Panc1 (cell line): ENCODE measurements at regions not wholly inside any gene's neighbourhood (a gene's known extent, or its start where the extent isn't known, plus 50 kb on each side); places are given as distances from the start of the nearest gene placed in this dataset.

Experiments
- ATAC-seq: fragments of 200-7000 bp; cut with Tn5 transposase; 2 replicates; pipeline ENCODE4 v1.9.1; 2020; ENCODE audit warnings: mild to moderate bottlenecking, moderate library complexity
- BruUV-seq: library from RNA; stranded (reverse); fragments of 400-500 nt; replicated peaks from 2 replicates; lab custom pipeline; 2021; lab: Mats Ljungman, UMichigan
- CTCF ChIA-PET: fragments of 300-600 bp; sonication (Branson Sonifier 250); formaldehyde crosslinking; loops from one replicate; lab custom pipeline; 2022; ENCODE audit warnings: antibody characterized with exemption; lab: Charles Lee
- POLR2A ChIA-PET: fragments of 300-600 bp; sonication (Branson Sonifier 250); formaldehyde crosslinking; loops from one replicate; lab custom pipeline; 2022; ENCODE audit warnings: antibody characterized with exemption; lab: Charles Lee
- DNase-seq: peaks from one replicate; pipeline ENCODE4 v3.0.0-alpha.2; 2010; ENCODE audit warnings: low read depth, low spot score
- H3K27ac ChIP-seq: 2 replicates; pipeline ENCODE4 v1.5.1; 2011; ENCODE audit warnings: mild to moderate bottlenecking, low read length, inconsistent platforms
- H3K27me3 ChIP-seq: fragments of 200-500 bp; sonication (Bioruptor generic); 2 replicates; pipeline ENCODE4 v1.6.0; 2014; ENCODE audit warnings: low read length, inconsistent platforms; ENCODE audit not compliant: control insufficient read depth, insufficient read depth
- H3K36me3 ChIP-seq: fragments of 200-500 bp; sonication (Bioruptor generic); 2 replicates; pipeline ENCODE4 v1.5.1; 2014; ENCODE audit warnings: inconsistent platforms, mild to moderate bottlenecking, low read length, moderate library complexity; ENCODE audit not compliant: control insufficient read depth, insufficient read depth
- H3K4me1 ChIP-seq: 2 replicates; pipeline ENCODE4 v1.5.1; 2011; ENCODE audit warnings: inconsistent platforms, mild to moderate bottlenecking, low read length, moderate library complexity; ENCODE audit not compliant: control insufficient read depth, insufficient read depth
- H3K4me3 ChIP-seq, 2 experiments: 2 replicates each; pipeline ENCODE4 v1.5.1; 2011 to 2012; ENCODE audit warnings: low read depth in 2 of 2, low read length in 2 of 2, mild to moderate bottlenecking in 2 of 2, inconsistent platforms in 1 of 2, moderate library complexity in 1 of 2
- H3K9me3 ChIP-seq: fragments of 200-500 bp; sonication (Bioruptor generic); 2 replicates; pipeline ENCODE4 v1.5.1; 2014; ENCODE audit warnings: low read depth, mild to moderate bottlenecking, inconsistent platforms, low read length, moderate library complexity; ENCODE audit not compliant: control insufficient read depth, insufficient read depth
- POLR2AphosphoS5 ChIP-seq: IDR thresholded peaks from 2 replicates; pipeline ENCODE4 v1.6.1; 2012; ENCODE audit warnings: mild to moderate bottlenecking, low read depth, low read length, moderate library complexity
- SIN3A ChIP-seq: IDR thresholded peaks from 2 replicates; pipeline ENCODE4 v1.6.1; 2012; ENCODE audit warnings: low read depth, mild to moderate bottlenecking, low read length, moderate library complexity, borderline replicate concordance; ENCODE audit not compliant: insufficient read depth
- TCF7L2 ChIP-seq: IDR thresholded peaks from 2 replicates; pipeline ENCODE4 v1.6.1; 2011; ENCODE audit warnings: mild to moderate bottlenecking, low read depth, low read length, inconsistent platforms
- in situ Hi-C: cut with HindIII; loops from 2 replicates; pipeline ENCODE4 v1.10.0; 2016; ENCODE audit warnings: low sequenced_read_pairs, low pct_unique_long_range_greater_than_20kb
- intact Hi-C: fragments of 100-400 bp; cut with micrococcal nuclease; formaldehyde crosslinking; loops from one replicate; pipeline ENCODE4 v1.10.0; 2022; ENCODE audit not compliant: unreplicated experiment
- TF ChIP-seq, protein P1 (sequence below), 2 experiments: IDR thresholded peaks; 2 replicates each; pipeline ENCODE4 v1.6.1; 2011 to 2012; ENCODE audit warnings: low read depth in 2 of 2, control low read depth in 1 of 2, low read length in 1 of 2, mild to moderate bottlenecking in 1 of 2, moderate library complexity in 1 of 2; ENCODE audit not compliant: insufficient read depth in 1 of 2
- TF ChIP-seq, protein P2 (sequence below): fragments of 450-650 bp; IDR thresholded peaks from 2 replicates; pipeline ENCODE4 v1.5.1; 2017; ENCODE audit warnings: mild to moderate bottlenecking

- H3K27ac ChIP-seq: no peak overlapping the region
- POLR2A ChIA-PET: no interaction called here
- intact Hi-C loops (no loop called here), in situ Hi-C loops (no loop called here)
- TF ChIP-seq, protein P1, sequence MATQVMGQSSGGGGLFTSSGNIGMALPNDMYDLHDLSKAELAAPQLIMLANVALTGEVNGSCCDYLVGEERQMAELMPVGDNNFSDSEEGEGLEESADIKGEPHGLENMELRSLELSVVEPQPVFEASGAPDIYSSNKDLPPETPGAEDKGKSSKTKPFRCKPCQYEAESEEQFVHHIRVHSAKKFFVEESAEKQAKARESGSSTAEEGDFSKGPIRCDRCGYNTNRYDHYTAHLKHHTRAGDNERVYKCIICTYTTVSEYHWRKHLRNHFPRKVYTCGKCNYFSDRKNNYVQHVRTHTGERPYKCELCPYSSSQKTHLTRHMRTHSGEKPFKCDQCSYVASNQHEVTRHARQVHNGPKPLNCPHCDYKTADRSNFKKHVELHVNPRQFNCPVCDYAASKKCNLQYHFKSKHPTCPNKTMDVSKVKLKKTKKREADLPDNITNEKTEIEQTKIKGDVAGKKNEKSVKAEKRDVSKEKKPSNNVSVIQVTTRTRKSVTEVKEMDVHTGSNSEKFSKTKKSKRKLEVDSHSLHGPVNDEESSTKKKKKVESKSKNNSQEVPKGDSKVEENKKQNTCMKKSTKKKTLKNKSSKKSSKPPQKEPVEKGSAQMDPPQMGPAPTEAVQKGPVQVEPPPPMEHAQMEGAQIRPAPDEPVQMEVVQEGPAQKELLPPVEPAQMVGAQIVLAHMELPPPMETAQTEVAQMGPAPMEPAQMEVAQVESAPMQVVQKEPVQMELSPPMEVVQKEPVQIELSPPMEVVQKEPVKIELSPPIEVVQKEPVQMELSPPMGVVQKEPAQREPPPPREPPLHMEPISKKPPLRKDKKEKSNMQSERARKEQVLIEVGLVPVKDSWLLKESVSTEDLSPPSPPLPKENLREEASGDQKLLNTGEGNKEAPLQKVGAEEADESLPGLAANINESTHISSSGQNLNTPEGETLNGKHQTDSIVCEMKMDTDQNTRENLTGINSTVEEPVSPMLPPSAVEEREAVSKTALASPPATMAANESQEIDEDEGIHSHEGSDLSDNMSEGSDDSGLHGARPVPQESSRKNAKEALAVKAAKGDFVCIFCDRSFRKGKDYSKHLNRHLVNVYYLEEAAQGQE (IDR thresholded peaks at IDR 0.05; ENCODE audit: insufficient read depth in 1 of 2, low read depth in 2 of 2, low read length in 1 of 2): no peak
- no peak for TF ChIP-seq POLR2AphosphoS5
- TF ChIP-seq TCF7L2: no peak
- TF ChIP-seq, protein P2, sequence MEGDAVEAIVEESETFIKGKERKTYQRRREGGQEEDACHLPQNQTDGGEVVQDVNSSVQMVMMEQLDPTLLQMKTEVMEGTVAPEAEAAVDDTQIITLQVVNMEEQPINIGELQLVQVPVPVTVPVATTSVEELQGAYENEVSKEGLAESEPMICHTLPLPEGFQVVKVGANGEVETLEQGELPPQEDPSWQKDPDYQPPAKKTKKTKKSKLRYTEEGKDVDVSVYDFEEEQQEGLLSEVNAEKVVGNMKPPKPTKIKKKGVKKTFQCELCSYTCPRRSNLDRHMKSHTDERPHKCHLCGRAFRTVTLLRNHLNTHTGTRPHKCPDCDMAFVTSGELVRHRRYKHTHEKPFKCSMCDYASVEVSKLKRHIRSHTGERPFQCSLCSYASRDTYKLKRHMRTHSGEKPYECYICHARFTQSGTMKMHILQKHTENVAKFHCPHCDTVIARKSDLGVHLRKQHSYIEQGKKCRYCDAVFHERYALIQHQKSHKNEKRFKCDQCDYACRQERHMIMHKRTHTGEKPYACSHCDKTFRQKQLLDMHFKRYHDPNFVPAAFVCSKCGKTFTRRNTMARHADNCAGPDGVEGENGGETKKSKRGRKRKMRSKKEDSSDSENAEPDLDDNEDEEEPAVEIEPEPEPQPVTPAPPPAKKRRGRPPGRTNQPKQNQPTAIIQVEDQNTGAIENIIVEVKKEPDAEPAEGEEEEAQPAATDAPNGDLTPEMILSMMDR: no peak
- no peak for TF ChIP-seq SIN3A
- H3K4me3 ChIP-seq: no peak overlapping the region
- H3K4me1 ChIP-seq: no peaks in the 10 kb centered on the region
- H3K9me3 ChIP-seq: no peaks in the 10 kb centered on the region
- ATAC-seq (no peak), DNase-seq (no peak)
- no peaks in the 10 kb centered on the region for H3K36me3 ChIP-seq
- no TSS peak for BruUV-seq
- no peaks in the 10 kb centered on the region for H3K27me3 ChIP-seq
- CTCF ChIA-PET: no interaction called here
These were observed 535.4 kb upstream of the NRSN1 start for GRCh38 chr6:23590498-23591126.

GRCh38 chr6:23591761-23592160 lies 534.3 kb upstream of the NRSN1 start:
- Histone ChIP-seq H3K27me3 (no peaks in the 10 kb centered on the region), H3K4me1 (no peaks in the 10 kb centered on the region), H3K4me3 (no peak overlapping the region), H3K36me3 (no peaks in the 10 kb centered on the region), H3K27ac (no peak overlapping the region), H3K9me3 (no peaks in the 10 kb centered on the region)
- no peak for TF ChIP-seq TCF7L2
- TF ChIP-seq, protein P1 (IDR thresholded peaks at IDR 0.05; ENCODE audit: insufficient read depth in 1 of 2, low read depth in 2 of 2, low read length in 1 of 2): no peak
- TF ChIP-seq SIN3A: no peak
- no peak for TF ChIP-seq POLR2AphosphoS5
- TF ChIP-seq, protein P2: no peak
- intact Hi-C loops (no loop called here), in situ Hi-C loops (no loop called here)
- ATAC-seq (no peak), DNase-seq (no peak)
- ChIA-PET CTCF (no interaction called here), POLR2A (no interaction called here)
- no TSS peak for BruUV-seq
